G401 (cell line): ENCODE measurements at regions not wholly inside any gene's neighbourhood (a gene's known extent, or its start where the extent isn't known, plus 50 kb on each side); places are given as distances from the start of the nearest gene placed in this dataset.

Source experiments
- DNase-seq: peaks from one replicate; pipeline ENCODE4 v3.0.0-alpha.2; 2015; ENCODE audit warnings: low spot score
- in situ Hi-C: cut with HindIII; loops from 2 replicates; pipeline ENCODE4 v1.10.0; 2016; ENCODE audit warnings: low sequenced_read_pairs, mixed read lengths

DNA sequence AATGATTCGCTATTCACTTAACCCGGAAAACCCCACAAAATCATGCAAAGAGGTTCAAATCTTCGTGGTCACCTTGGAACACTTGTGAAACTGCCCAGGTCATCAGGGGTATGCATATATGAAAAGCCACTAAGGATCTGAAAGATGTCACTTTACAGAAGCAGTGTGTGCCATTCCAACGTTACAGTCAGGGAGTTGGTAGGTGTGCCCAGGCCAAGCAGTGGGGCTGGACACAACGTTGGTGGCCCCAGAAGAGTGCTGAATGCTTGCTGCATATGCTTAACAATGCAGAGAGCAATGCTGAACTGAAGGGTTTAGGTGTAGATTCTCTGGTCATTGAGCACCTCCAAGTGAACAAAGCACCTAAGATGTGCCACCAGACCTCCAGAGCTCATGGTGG lies 51.1 kb upstream of the EIF5 start:
- DNase-seq: no peak
- in situ Hi-C loops: no loop called here

GRCh38 chr14:103283916-103284315 lies 50.1 kb upstream of the EIF5 start:
- in situ Hi-C loops: no loop called here
- no peak for DNase-seq
